ENCODE measurements at regions not wholly inside any gene's neighbourhood (a gene's known extent, or its start where the extent isn't known, plus 50 kb on each side); places are given as distances from the start of the nearest gene placed in this dataset.

GRCh38 chr5:100119903-100120302 lies 415.3 kb upstream of the FAM174A start:
- Histone ChIP-seq H3K79me2 (ENCODE audit: insufficient read depth, low read length) (no peaks in the 10 kb centered on the region), H2BK120ac (ENCODE audit: low read depth, low read length, poor library complexity, severe bottlenecking) (no peak overlapping the region), H4K5ac (ENCODE audit: insufficient read length, low read depth, low read length) (no peak overlapping the region), H3K4me1 (ENCODE audit: insufficient read depth, low read length) (no peaks in the 10 kb centered on the region), H3K14ac (ENCODE audit: insufficient read depth, low read length) (no peak overlapping the region), H3K23me2 (ENCODE audit: insufficient read length, low read depth, low read length, poor library complexity, severe bottlenecking) (no peaks in the 10 kb centered on the region), H4K8ac (replicated peaks; ENCODE audit: insufficient read length, low read depth, low read length) (no peak overlapping the region), H2BK20ac (ENCODE audit: low read depth, low read length, poor library complexity, severe bottlenecking) (no peak overlapping the region), H3K23ac (ENCODE audit: insufficient read length, low read depth, low read length) (no peak overlapping the region), H4K20me1 (ENCODE audit: control insufficient read depth, insufficient read depth, insufficient read length) (no peaks in the 10 kb centered on the region), H3K79me1 (ENCODE audit: insufficient read depth, low read depth, low read length, poor library complexity, severe bottlenecking) (no peaks in the 10 kb centered on the region), H2AFZ (ENCODE audit: low read length) (no peak overlapping the region), H2BK12ac (ENCODE audit: insufficient read length, low read depth, low read length) (no peak overlapping the region), H2AK5ac (ENCODE audit: insufficient read length, low read length) (no peak overlapping the region), H3K4me2 (ENCODE audit: insufficient read depth, insufficient read length, low read length) (no peak overlapping the region), H2BK15ac (ENCODE audit: low read depth, low read length) (no peak overlapping the region), H3K56ac (ENCODE audit: insufficient read length, low read depth, low read length) (no peak overlapping the region), H3K18ac (ENCODE audit: insufficient read length, low read depth, low read length) (no peak overlapping the region), H3K4ac (ENCODE audit: low read depth, low read length) (no peak overlapping the region), H3K27ac (ENCODE audit: insufficient read length, low read depth, low read length) (no peak overlapping the region), H3K27me3 (ENCODE audit: insufficient read depth, low read length) (no peaks in the 10 kb centered on the region), H3T11ph (ENCODE audit: low read length) (no peak overlapping the region), H4K91ac (ENCODE audit: insufficient read length, low read depth, low read length) (no peak overlapping the region), H2BK5ac (ENCODE audit: insufficient read length, low read length) (no peak overlapping the region), H3K9ac (ENCODE audit: extremely low read depth, insufficient read length, low read length) (no peak overlapping the region), H3K9me3 (ENCODE audit: control insufficient read depth, low read depth, low read length) (no peaks in the 10 kb centered on the region)
- Mint-ChIP-seq H3K4me1 (peaks cover 0 to 3% of the 10 kb centered on the region in 2 experiments; a peak in 1 of 4 replicates), H3K27ac (no peak overlapping the region), H3K36me3 (ENCODE audit: insufficient read depth in 1 of 3, low read depth in 3 of 3) (no peaks in the 10 kb centered on the region), H3K27me3 (ENCODE audit: low read depth) (peaks cover 2% of the 10 kb centered on the region; the same call in 1 of the 2 replicates), H3K9me3 (no peaks in the 10 kb centered on the region; a peak in 1 of 5 replicates), H3K4me3 (no peak overlapping the region)
- no CpG with 5 or more reads among the region's 1 CpG for WGBS (ENCODE audit: extremely low coverage, insufficient read length, low lambda C conversion rate)
- TF ChIP-seq CTCF (conservative IDR thresholded peaks at IDR 0.05), result no peak
- no peak for DNase-seq
